K562 (cell line): ENCODE measurements at regions not wholly inside any gene's neighbourhood (a gene's known extent, or its start where the extent isn't known, plus 50 kb on each side); places are given as distances from the start of the nearest gene placed in this dataset.

Experiments used
- CSDE1 ChIP-seq, 2 experiments: fragments of 450-650 bp; IDR thresholded peaks; 2 replicates each; pipeline ENCODE4 v1.6.1; 2016; ENCODE audit warnings: mild to moderate bottlenecking in 1 of 2
- JUND ChIP-seq, 2 experiments: IDR thresholded peaks; 2 replicates in 1 of 2; 3 replicates in 1 of 2; pipeline ENCODE4 v1.6.1; 2011; ENCODE audit warnings: borderline replicate concordance in 2 of 2, low read depth in 2 of 2, low read length in 2 of 2, improper control_type of control experiment in 1 of 2, missing biosample characterization in 1 of 2, missing genetic modification characterization in 1 of 2, missing genetic modification reagents in 1 of 2
- ZNF174 ChIP-seq: fragments of 250-450 bp; sonication (Bioruptor Pico); IDR thresholded peaks from 2 replicates; pipeline ENCODE4 v1.4.0; 2020; ENCODE audit warnings: mild to moderate bottlenecking

GRCh38 chr5:62144401-62145022, 161.5 kb upstream of the KIF2A start:
- TF ChIP-seq ZNF174 (no peak), JUND (IDR thresholded peaks at IDR 0.05; ENCODE audit: borderline replicate concordance, low read depth, low read length) (no peak), JUND (tag; IDR thresholded peaks at IDR 0.05; ENCODE audit: borderline replicate concordance, low read depth, low read length) (no peak), CSDE1 (IDR thresholded peaks at IDR 0.05) (no peak)
